ENCODE measurements at regions not wholly inside any gene's neighbourhood (a gene's known extent, or its start where the extent isn't known, plus 50 kb on each side); places are given as distances from the start of the nearest gene placed in this dataset.

DNA sequence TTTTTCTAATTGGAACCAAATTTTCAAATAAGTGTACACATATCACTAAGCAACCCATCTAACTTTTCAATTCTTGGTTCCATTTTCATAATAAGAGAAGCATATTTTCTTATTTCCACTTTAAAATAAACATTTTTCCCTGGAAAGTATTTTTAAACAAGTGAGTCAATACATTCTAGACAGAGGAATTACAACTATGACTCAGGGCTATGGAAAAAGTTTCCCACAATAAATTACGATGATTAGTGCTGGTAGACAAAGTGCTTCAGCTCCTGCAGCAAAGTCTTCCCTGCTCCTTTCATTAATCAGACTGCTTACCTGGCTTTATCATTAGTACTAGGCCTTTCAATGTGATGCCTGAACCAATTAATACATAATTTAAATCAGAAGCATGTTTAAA is 322.5 kb downstream of the HACE1 start:
- Mint-ChIP-seq H3K9me3 (no peaks in the 10 kb centered on the region), H3K27ac (no peak overlapping the region), H3K4me1 (no peaks in the 10 kb centered on the region), H3K4me3 (no peak overlapping the region), H3K27me3 (peaks cover 2 to 8% of the 10 kb centered on the region in 2 donors), H3K36me3 (no peaks in the 10 kb centered on the region)
- Histone ChIP-seq H3K4me1 (ENCODE audit: insufficient read depth, low read length) (no peaks in the 10 kb centered on the region), H3K4me3 (ENCODE audit: low read length) (no peak overlapping the region), H3K27ac (ENCODE audit: low read depth, low read length) (no peak overlapping the region), H3K27me3 (ENCODE audit: insufficient read depth, low read length, poor library complexity, severe bottlenecking) (no peaks in the 10 kb centered on the region), H3K36me3 (ENCODE audit: insufficient read depth, low read length) (no peaks in the 10 kb centered on the region), H3K9me3 (ENCODE audit: low read length) (no peaks in the 10 kb centered on the region)
- CTCF ChIA-PET: no interaction called here
- POLR2A ChIA-PET: no interaction called here
- no peak for DNase-seq

GRCh38 chr6:104532462-104532861 is 327.3 kb downstream of the HACE1 start:
- POLR2A ChIA-PET: no interaction called here
- H3K9me3 Mint-ChIP-seq: no peaks in the 10 kb centered on the region

GRCh38 chr6:104531646-104532045 is 328.1 kb downstream of the HACE1 start:
- DNase-seq: no peak
- H3K4me3 Mint-ChIP-seq: no peak overlapping the region
- no peaks in the 10 kb centered on the region for H3K9me3 Mint-ChIP-seq
- H3K27ac Mint-ChIP-seq: no peak overlapping the region
- Histone ChIP-seq H3K9me3 (ENCODE audit: low read length) (no peaks in the 10 kb centered on the region), H3K4me3 (ENCODE audit: low read length) (no peak overlapping the region), H3K27ac (ENCODE audit: low read depth, low read length) (no peak overlapping the region), H3K4me1 (ENCODE audit: insufficient read depth, low read length) (no peaks in the 10 kb centered on the region), H3K27me3 (ENCODE audit: insufficient read depth, low read length, poor library complexity, severe bottlenecking) (no peaks in the 10 kb centered on the region), H3K36me3 (ENCODE audit: insufficient read depth, low read length) (no peaks in the 10 kb centered on the region)
- CTCF ChIA-PET: no interaction called here
- no peaks in the 10 kb centered on the region for H3K36me3 Mint-ChIP-seq
- H3K4me1 Mint-ChIP-seq: no peaks in the 10 kb centered on the region
- POLR2A ChIA-PET: no interaction called here
- peaks cover 0 to 8% of the 10 kb centered on the region in 2 donors for H3K27me3 Mint-ChIP-seq

More at GRCh38 chr6:104532462-104532861, 327.3 kb downstream of the HACE1 start:
- CTCF ChIA-PET: no interaction called here
- Mint-ChIP-seq H3K4me1 (no peaks in the 10 kb centered on the region), H3K27ac (no peak overlapping the region), H3K27me3 (peaks cover 0 to 4% of the 10 kb centered on the region in 2 donors), H3K4me3 (no peak overlapping the region), H3K36me3 (no peaks in the 10 kb centered on the region)
- Histone ChIP-seq H3K27ac (ENCODE audit: low read depth, low read length) (no peak overlapping the region), H3K27me3 (ENCODE audit: insufficient read depth, low read length, poor library complexity, severe bottlenecking) (no peaks in the 10 kb centered on the region), H3K36me3 (ENCODE audit: insufficient read depth, low read length) (no peaks in the 10 kb centered on the region), H3K4me1 (ENCODE audit: insufficient read depth, low read length) (no peaks in the 10 kb centered on the region), H3K4me3 (ENCODE audit: low read length) (no peak overlapping the region), H3K9me3 (ENCODE audit: low read length) (no peaks in the 10 kb centered on the region)
- DNase-seq: no peak

DNA sequence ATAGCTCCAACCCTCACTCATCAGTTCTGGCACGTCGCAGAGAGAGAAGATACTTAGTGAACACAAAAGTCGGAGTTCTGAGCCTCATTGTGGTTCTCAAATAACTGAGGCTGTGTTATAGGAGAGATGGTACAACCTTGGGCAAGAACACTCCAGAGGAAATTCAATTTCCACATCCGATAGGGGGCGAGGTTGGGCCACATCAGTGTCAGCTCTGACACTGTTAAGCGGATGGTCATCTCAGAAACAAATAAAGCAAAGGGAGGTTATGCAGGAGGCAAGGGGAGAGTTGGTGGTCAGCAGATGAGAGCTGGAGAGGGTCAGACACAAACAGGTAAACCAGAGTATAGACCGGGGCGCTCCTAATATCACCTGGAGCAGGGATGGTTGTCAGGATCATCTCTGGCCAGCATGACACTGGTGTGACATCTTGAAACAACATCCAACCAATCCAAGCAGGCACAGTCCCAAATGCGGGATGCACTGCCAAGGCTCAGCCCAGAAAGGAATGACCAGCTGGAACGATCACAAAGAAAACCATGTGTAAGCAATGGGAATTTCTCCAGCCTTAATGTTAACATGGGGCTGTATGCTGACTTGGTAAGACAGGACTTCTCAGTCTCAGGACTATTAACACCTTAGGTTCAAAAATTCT is 331.8 kb downstream of the HACE1 start:
- no peaks in the 10 kb centered on the region for H3K4me1 ChIP-seq (ENCODE audit: insufficient read depth, low read length)
- Mint-ChIP-seq H3K4me3 (no peak overlapping the region), H3K27me3 (peaks cover 0 to 14% of the 10 kb centered on the region in 2 donors), H3K4me1 (peaks cover 0 to 5% (median 5%) of the 10 kb centered on the region in 3 donors), H3K27ac (no peak overlapping the region), H3K9me3 (no peaks in the 10 kb centered on the region), H3K36me3 (no peaks in the 10 kb centered on the region)
- DNase-seq: no peak
- no peaks in the 10 kb centered on the region for H3K27me3 ChIP-seq (ENCODE audit: insufficient read depth, low read length, poor library complexity, severe bottlenecking)
- no peak overlapping the region for H3K27ac ChIP-seq (ENCODE audit: low read depth, low read length)
- ChIA-PET CTCF (no interaction called here), POLR2A (no interaction called here)
- H3K4me3 ChIP-seq (ENCODE audit: low read length): no peak overlapping the region
- no peaks in the 10 kb centered on the region for H3K9me3 ChIP-seq (ENCODE audit: low read length)
- H3K36me3 ChIP-seq (ENCODE audit: insufficient read depth, low read length): no peaks in the 10 kb centered on the region

GRCh38 chr6:104527311-104527710 is 332.4 kb downstream of the HACE1 start:
- Mint-ChIP-seq H3K27ac (no peak overlapping the region), H3K27me3 (peaks cover 0 to 14% of the 10 kb centered on the region in 2 donors), H3K4me1 (peaks cover 0 to 5% (median 5%) of the 10 kb centered on the region in 3 donors), H3K9me3 (no peaks in the 10 kb centered on the region), H3K36me3 (no peaks in the 10 kb centered on the region), H3K4me3 (no peak overlapping the region)
- Histone ChIP-seq H3K36me3 (ENCODE audit: insufficient read depth, low read length) (no peaks in the 10 kb centered on the region), H3K4me1 (ENCODE audit: insufficient read depth, low read length) (no peaks in the 10 kb centered on the region), H3K27ac (ENCODE audit: low read depth, low read length) (no peak overlapping the region), H3K4me3 (ENCODE audit: low read length) (no peak overlapping the region), H3K9me3 (ENCODE audit: low read length) (no peaks in the 10 kb centered on the region), H3K27me3 (ENCODE audit: insufficient read depth, low read length, poor library complexity, severe bottlenecking) (no peaks in the 10 kb centered on the region)
- ChIA-PET CTCF (no interaction called here), POLR2A (no interaction called here)
- DNase-seq: no peak

DNA sequence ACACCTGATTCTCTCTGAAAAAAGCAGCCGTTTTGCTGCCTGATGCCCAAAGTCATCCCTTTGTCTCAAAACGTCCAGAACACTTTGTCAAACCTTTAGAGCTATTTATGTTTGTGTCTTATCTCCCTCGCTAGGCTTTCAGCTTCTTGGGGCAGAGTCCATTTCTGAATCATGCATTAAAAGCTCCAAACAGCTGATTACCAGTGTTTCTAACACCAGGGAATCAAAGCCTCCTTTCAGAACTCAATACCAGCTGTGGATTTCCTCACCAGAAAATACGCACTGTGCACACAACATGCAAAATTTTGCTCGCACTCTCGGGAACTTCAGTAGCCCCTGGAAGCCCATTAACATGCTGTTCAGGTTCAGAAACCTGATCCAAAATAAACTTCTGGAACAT is 333.3 kb downstream of the HACE1 start:
- POLR2A ChIA-PET: no interaction called here
- H3K9me3 Mint-ChIP-seq: no peaks in the 10 kb centered on the region

DNA sequence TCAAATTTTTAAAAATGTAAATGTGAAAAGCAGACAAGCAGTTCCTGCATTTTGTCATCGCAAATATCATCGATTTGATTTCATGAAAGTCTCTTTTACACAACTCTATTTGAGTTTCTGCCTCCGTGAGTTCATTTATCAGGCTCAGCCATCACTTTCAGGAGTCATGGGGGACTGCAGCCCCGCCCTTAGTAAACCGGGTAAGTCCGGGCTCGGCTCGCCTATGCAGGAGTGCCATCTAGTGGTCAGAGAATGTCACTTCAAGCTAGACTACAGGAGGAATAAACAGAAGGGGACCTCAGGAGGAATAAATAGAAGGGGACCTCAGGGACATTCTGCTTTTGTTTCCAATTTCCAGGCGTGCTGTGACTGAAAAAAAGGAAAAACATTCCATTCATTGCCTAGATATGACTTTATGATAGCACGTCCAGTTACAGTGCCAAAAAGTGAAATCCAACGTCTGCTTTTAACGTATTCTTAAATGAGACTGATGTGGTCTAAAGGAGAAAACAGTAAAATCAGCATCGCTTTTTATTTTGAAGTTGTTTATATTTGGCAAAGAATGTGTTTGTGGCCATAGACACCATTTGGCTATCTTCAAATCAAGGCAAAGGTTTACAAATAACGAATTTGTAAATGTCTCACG is 333.9 kb downstream of the HACE1 start:
- Mint-ChIP-seq H3K27ac (no peak overlapping the region), H3K4me3 (peak overlapping the region in 6 of 7 donors; percentile 27 to 74 (median 68)), H3K9me3 (no peaks in the 10 kb centered on the region), H3K27me3 (peaks cover 0 to 20% of the 10 kb centered on the region in 2 donors), H3K36me3 (no peaks in the 10 kb centered on the region), H3K4me1 (peaks cover 0 to 5% (median 5%) of the 10 kb centered on the region in 3 donors)
- CTCF ChIA-PET: interaction anchor here (0.6 to 2.0 kb wide), 9 partner anchors 8 to 557 kb away, joined by 3 to 7 read pairs (median 4); no protein-coding TSS in a partner anchor
- H3K4me1 ChIP-seq (ENCODE audit: insufficient read depth, low read length): no peaks in the 10 kb centered on the region
- H3K27me3 ChIP-seq (ENCODE audit: insufficient read depth, low read length, poor library complexity, severe bottlenecking): no peaks in the 10 kb centered on the region
- no peak overlapping the region for H3K4me3 ChIP-seq (ENCODE audit: low read length)
- H3K9me3 ChIP-seq (ENCODE audit: low read length): no peaks in the 10 kb centered on the region
- POLR2A ChIA-PET: no interaction called here
- no peak overlapping the region for H3K27ac ChIP-seq (ENCODE audit: low read depth, low read length)
- peak; percentile 24 to 72 (median 46) for DNase-seq
- no peaks in the 10 kb centered on the region for H3K36me3 ChIP-seq (ENCODE audit: insufficient read depth, low read length)

More for the DNA sequence above, 333.3 kb downstream of the HACE1 start:
- Mint-ChIP-seq H3K4me1 (peaks cover 0 to 5% (median 5%) of the 10 kb centered on the region in 3 donors), H3K36me3 (no peaks in the 10 kb centered on the region), H3K27ac (no peak overlapping the region), H3K27me3 (peaks cover 0 to 16% of the 10 kb centered on the region in 2 donors), H3K4me3 (no peak overlapping the region)
- H3K27me3 ChIP-seq (ENCODE audit: insufficient read depth, low read length, poor library complexity, severe bottlenecking): no peaks in the 10 kb centered on the region
- CTCF ChIA-PET: interaction anchor here (0.6 to 2.0 kb wide), 7 partner anchors 8 to 558 kb away, joined by 3 to 7 read pairs (median 4); no protein-coding TSS in a partner anchor
- H3K9me3 ChIP-seq (ENCODE audit: low read length): no peaks in the 10 kb centered on the region
- no peaks in the 10 kb centered on the region for H3K4me1 ChIP-seq (ENCODE audit: insufficient read depth, low read length)
- DNase-seq: no peak
- H3K36me3 ChIP-seq (ENCODE audit: insufficient read depth, low read length): no peaks in the 10 kb centered on the region
- no peak overlapping the region for H3K4me3 ChIP-seq (ENCODE audit: low read length)
- no peak overlapping the region for H3K27ac ChIP-seq (ENCODE audit: low read depth, low read length)

DNA sequence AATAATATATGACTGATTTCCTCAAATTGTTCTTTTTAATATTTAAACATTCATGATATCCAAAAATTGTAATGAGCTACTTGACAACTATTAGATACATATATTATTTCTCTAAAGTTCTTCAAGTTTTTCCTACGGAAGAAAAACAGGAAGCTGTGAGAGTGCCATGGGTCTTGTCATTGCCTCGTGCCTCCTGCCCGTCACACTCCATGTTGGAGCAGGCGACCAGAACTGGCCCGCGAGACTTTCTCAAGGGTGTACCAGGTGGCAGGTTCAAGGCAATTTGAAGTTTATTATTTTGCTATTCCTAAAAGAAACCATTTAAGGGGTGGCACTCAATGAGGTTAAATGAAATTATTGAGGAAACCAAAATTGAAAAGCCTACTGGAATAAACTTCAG is 337.2 kb downstream of the HACE1 start:
- Mint-ChIP-seq H3K4me1 (peaks cover 0 to 5% (median 5%) of the 10 kb centered on the region in 3 donors), H3K36me3 (no peaks in the 10 kb centered on the region), H3K27me3 (peaks cover 2 to 27% of the 10 kb centered on the region in 2 donors), H3K9me3 (no peaks in the 10 kb centered on the region), H3K27ac (no peak overlapping the region), H3K4me3 (no peak overlapping the region)
- POLR2A ChIA-PET: no interaction called here
- CTCF ChIA-PET: no interaction called here
- H3K36me3 ChIP-seq (ENCODE audit: insufficient read depth, low read length): no peaks in the 10 kb centered on the region
- DNase-seq: no peak
- H3K9me3 ChIP-seq (ENCODE audit: low read length): no peaks in the 10 kb centered on the region
- H3K4me1 ChIP-seq (ENCODE audit: insufficient read depth, low read length): no peaks in the 10 kb centered on the region
- no peak overlapping the region for H3K4me3 ChIP-seq (ENCODE audit: low read length)
- H3K27ac ChIP-seq (ENCODE audit: low read depth, low read length): no peak overlapping the region
- H3K27me3 ChIP-seq (ENCODE audit: insufficient read depth, low read length, poor library complexity, severe bottlenecking): no peaks in the 10 kb centered on the region
